ENCODE measurements at regions not wholly inside any gene's neighbourhood (a gene's known extent, or its start where the extent isn't known, plus 50 kb on each side); places are given as distances from the start of the nearest gene placed in this dataset.

GRCh38 chr14:97705107-97705506 is 907.9 kb downstream of the VRK1 start:
- CTCF ChIA-PET: no interaction called here
- no peak overlapping the region for H3K4me3 Mint-ChIP-seq

GRCh38 chr14:97705976-97706375 is 908.8 kb downstream of the VRK1 start:
- H3K9me3 Mint-ChIP-seq (ENCODE audit: insufficient read depth): peaks cover 5% of the 10 kb centered on the region
- H3K27me3 Mint-ChIP-seq (ENCODE audit: low read depth): no peaks in the 10 kb centered on the region
- H3K27ac Mint-ChIP-seq: peak overlapping the region; percentile 93
- ChIA-PET CTCF (interaction anchor here (3.7 kb wide), 1 partner anchor 272 kb away, joined by 25 read pairs; no protein-coding TSS in a partner anchor), POLR2A (no interaction called here)
- peaks cover 92% of the 10 kb centered on the region for H3K4me1 Mint-ChIP-seq (ENCODE audit: low read depth)
- peaks cover 14% of the 10 kb centered on the region for H3K36me3 Mint-ChIP-seq (ENCODE audit: low read depth)
- peak; percentile 19 for ATAC-seq
- DNase-seq: peak; percentile 30
- no peak overlapping the region for H3K4me3 Mint-ChIP-seq

More at GRCh38 chr14:97705107-97705506, 907.9 kb downstream of the VRK1 start:
- Mint-ChIP-seq H3K27ac (peak overlapping the region; percentile 36), H3K27me3 (ENCODE audit: low read depth) (no peaks in the 10 kb centered on the region), H3K9me3 (ENCODE audit: insufficient read depth) (peaks cover 5% of the 10 kb centered on the region), H3K4me1 (ENCODE audit: low read depth) (peaks cover 84% of the 10 kb centered on the region), H3K36me3 (ENCODE audit: low read depth) (peaks cover 14% of the 10 kb centered on the region)
- ATAC-seq (no peak), DNase-seq (no peak)
- POLR2A ChIA-PET: interaction anchor here (1.0 to 1.6 kb wide), 2 partner anchors 11 to 14 kb away, joined by 3 read pairs; no protein-coding TSS in a partner anchor

- POLR2A ChIA-PET: interaction anchor here (0.6 to 2.1 kb wide), 3 partner anchors 9 to 654 kb away, joined by 3 to 6 read pairs (median 4); no protein-coding TSS in a partner anchor
- peak; percentile 40 for DNase-seq
- H3K4me1 Mint-ChIP-seq (ENCODE audit: low read depth): peaks cover 90% of the 10 kb centered on the region
- CTCF ChIA-PET: interaction anchor here (1.0 to 3.7 kb wide), 5 partner anchors 9 to 371 kb away, joined by 3 to 25 read pairs (median 3); no protein-coding TSS in a partner anchor
- peak overlapping the region; percentile 62 for H3K4me3 Mint-ChIP-seq
- peaks cover 5% of the 10 kb centered on the region for H3K9me3 Mint-ChIP-seq (ENCODE audit: insufficient read depth)
- H3K27me3 Mint-ChIP-seq (ENCODE audit: low read depth): no peaks in the 10 kb centered on the region
- peak; percentile 10 for ATAC-seq
- peak overlapping the region; percentile 93 for H3K27ac Mint-ChIP-seq
- H3K36me3 Mint-ChIP-seq (ENCODE audit: low read depth): peaks cover 14% of the 10 kb centered on the region
Observed at GRCh38 chr14:97706819-97707218, 909.6 kb downstream of the VRK1 start.

- peak overlapping the region; percentile 93 for H3K27ac Mint-ChIP-seq
Observed at GRCh38 chr14:97707603-97708002, 910.4 kb downstream of the VRK1 start.

GRCh38 chr14:97709552-97709951 is 912.4 kb downstream of the VRK1 start:
- peak overlapping the region; percentile 80 for H3K27ac Mint-ChIP-seq
- H3K36me3 Mint-ChIP-seq (ENCODE audit: low read depth): peaks cover 6% of the 10 kb centered on the region

More at GRCh38 chr14:97707603-97708002, 910.4 kb downstream of the VRK1 start:
- H3K36me3 Mint-ChIP-seq (ENCODE audit: low read depth): peaks cover 14% of the 10 kb centered on the region
- peaks cover 83% of the 10 kb centered on the region for H3K4me1 Mint-ChIP-seq (ENCODE audit: low read depth)
- H3K4me3 Mint-ChIP-seq: peak overlapping the region; percentile 23
- DNase-seq (peak; percentile 66), ATAC-seq (peak; percentile 69)
- CTCF ChIA-PET: interaction anchor here (1.2 to 3.7 kb wide), 6 partner anchors 16 to 372 kb away, joined by 3 to 25 read pairs (median 4); no protein-coding TSS in a partner anchor
- H3K27me3 Mint-ChIP-seq (ENCODE audit: low read depth): no peaks in the 10 kb centered on the region
- H3K9me3 Mint-ChIP-seq (ENCODE audit: insufficient read depth): peaks cover 5% of the 10 kb centered on the region
- POLR2A ChIA-PET: interaction anchor here (0.6 to 2.1 kb wide), 3 partner anchors 10 to 654 kb away, joined by 3 to 6 read pairs (median 4); no protein-coding TSS in a partner anchor

GRCh38 chr14:97710726-97711125 is 913.5 kb downstream of the VRK1 start:
- Mint-ChIP-seq H3K36me3 (ENCODE audit: low read depth) (peaks cover 6% of the 10 kb centered on the region), H3K4me1 (ENCODE audit: low read depth) (peaks cover 53% of the 10 kb centered on the region), H3K4me3 (no peak overlapping the region), H3K27ac (no peak overlapping the region), H3K9me3 (ENCODE audit: insufficient read depth) (peaks cover 5% of the 10 kb centered on the region), H3K27me3 (ENCODE audit: low read depth) (no peaks in the 10 kb centered on the region)
- CTCF ChIA-PET: no interaction called here
- ATAC-seq: no peak
- no peak for DNase-seq
- POLR2A ChIA-PET: no interaction called here

More at GRCh38 chr14:97709552-97709951, 912.4 kb downstream of the VRK1 start:
- POLR2A ChIA-PET: interaction anchor here (0.8 to 1.8 kb wide), 2 partner anchors 15 to 106 kb away, joined by 3 to 6 read pairs; no protein-coding TSS in a partner anchor
- Mint-ChIP-seq H3K9me3 (ENCODE audit: insufficient read depth) (peaks cover 5% of the 10 kb centered on the region), H3K4me3 (peak overlapping the region; percentile 47), H3K27me3 (ENCODE audit: low read depth) (no peaks in the 10 kb centered on the region), H3K4me1 (ENCODE audit: low read depth) (peaks cover 65% of the 10 kb centered on the region)
- ATAC-seq (peak; percentile 64), DNase-seq (peak; percentile 81)
- CTCF ChIA-PET: interaction anchor here (3.3 kb wide), 1 partner anchor 14 kb away, joined by 21 read pairs; no protein-coding TSS in a partner anchor

GRCh38 chr14:97712471-97712870 is 915.3 kb downstream of the VRK1 start:
- ATAC-seq (no peak), DNase-seq (no peak)
- Mint-ChIP-seq H3K4me1 (ENCODE audit: low read depth) (peaks cover 37% of the 10 kb centered on the region), H3K9me3 (ENCODE audit: insufficient read depth) (peaks cover 5% of the 10 kb centered on the region), H3K27me3 (ENCODE audit: low read depth) (no peaks in the 10 kb centered on the region), H3K36me3 (ENCODE audit: low read depth) (peaks cover 6% of the 10 kb centered on the region), H3K27ac (no peak overlapping the region), H3K4me3 (no peak overlapping the region)
- ChIA-PET CTCF (interaction anchor here (0.5 to 1.6 kb wide), 3 partner anchors 9 to 71 kb away, joined by 3 to 6 read pairs (median 3); no protein-coding TSS in a partner anchor), POLR2A (interaction anchor here (1.4 kb wide), 1 partner anchor 12 kb away, joined by 5 read pairs; no protein-coding TSS in a partner anchor)

GRCh38 chr14:97713023-97713422 is 915.8 kb downstream of the VRK1 start:
- Mint-ChIP-seq H3K4me3 (no peak overlapping the region), H3K27ac (no peak overlapping the region), H3K4me1 (ENCODE audit: low read depth) (peaks cover 31% of the 10 kb centered on the region), H3K36me3 (ENCODE audit: low read depth) (peaks cover 6% of the 10 kb centered on the region), H3K9me3 (ENCODE audit: insufficient read depth) (peaks cover 5% of the 10 kb centered on the region), H3K27me3 (ENCODE audit: low read depth) (no peaks in the 10 kb centered on the region)
- DNase-seq (no peak), ATAC-seq (no peak)
- ChIA-PET POLR2A (interaction anchor here (1.4 kb wide), 1 partner anchor 12 kb away, joined by 5 read pairs; no protein-coding TSS in a partner anchor), CTCF (interaction anchor here (0.5 to 1.6 kb wide), 4 partner anchors 9 to 423 kb away, joined by 3 to 6 read pairs (median 4); no protein-coding TSS in a partner anchor)

GRCh38 chr14:97718886-97719442 is 921.8 kb downstream of the VRK1 start:
- CTCF ChIA-PET: interaction anchor here (1.0 kb wide), 1 partner anchor 10 kb away, joined by 3 read pairs; no protein-coding TSS in a partner anchor
- H3K27ac Mint-ChIP-seq: peak overlapping the region; percentile 53

GRCh38 chr14:97719931-97720330 is 922.7 kb downstream of the VRK1 start:
- no peak overlapping the region for H3K27ac Mint-ChIP-seq
- H3K9me3 Mint-ChIP-seq (ENCODE audit: insufficient read depth): peaks cover 5% of the 10 kb centered on the region
- no peak for ATAC-seq
- peaks cover 6% of the 10 kb centered on the region for H3K36me3 Mint-ChIP-seq (ENCODE audit: low read depth)
- peaks cover 55% of the 10 kb centered on the region for H3K4me1 Mint-ChIP-seq (ENCODE audit: low read depth)
- CTCF ChIA-PET: interaction anchor here (1.5 kb wide), 1 partner anchor 16 kb away, joined by 5 read pairs; no protein-coding TSS in a partner anchor
- peak; percentile 56 for DNase-seq
- no peak overlapping the region for H3K4me3 Mint-ChIP-seq
- H3K27me3 Mint-ChIP-seq (ENCODE audit: low read depth): no peaks in the 10 kb centered on the region
- POLR2A ChIA-PET: no interaction called here

More at GRCh38 chr14:97718886-97719442, 921.8 kb downstream of the VRK1 start:
- no peak overlapping the region for H3K4me3 Mint-ChIP-seq
- DNase-seq: no peak
- POLR2A ChIA-PET: interaction anchor here (1.2 kb wide), 1 partner anchor 14 kb away, joined by 3 read pairs; no protein-coding TSS in a partner anchor
- peaks cover 5% of the 10 kb centered on the region for H3K9me3 Mint-ChIP-seq (ENCODE audit: insufficient read depth)
- ATAC-seq: no peak
- no peaks in the 10 kb centered on the region for H3K27me3 Mint-ChIP-seq (ENCODE audit: low read depth)
- peaks cover 6% of the 10 kb centered on the region for H3K36me3 Mint-ChIP-seq (ENCODE audit: low read depth)
- H3K4me1 Mint-ChIP-seq (ENCODE audit: low read depth): peaks cover 45% of the 10 kb centered on the region

GRCh38 chr14:97723351-97723750 is 926.2 kb downstream of the VRK1 start:
- Mint-ChIP-seq H3K9me3 (ENCODE audit: insufficient read depth) (peaks cover 5% of the 10 kb centered on the region), H3K27me3 (ENCODE audit: low read depth) (no peaks in the 10 kb centered on the region), H3K4me1 (ENCODE audit: low read depth) (peaks cover 70% of the 10 kb centered on the region), H3K27ac (peak overlapping the region; percentile 88), H3K4me3 (no peak overlapping the region), H3K36me3 (ENCODE audit: low read depth) (peaks cover 6% of the 10 kb centered on the region)
- CTCF ChIA-PET: interaction anchor here (1.7 to 2.7 kb wide), 2 partner anchors 15 to 254 kb away, joined by 7 to 21 read pairs; no protein-coding TSS in a partner anchor
- no peak for DNase-seq
- POLR2A ChIA-PET: no interaction called here
- ATAC-seq: no peak

All from activated CD8-positive, alpha-beta T cell treated with anti-CD3 and anti-CD28 coated beads, Interleukin-2, amount 10 ng/mL, durations not matched to agents 7 days and 5 days (primary cell).